ENCODE measurements at regions not wholly inside any gene's neighbourhood (a gene's known extent, or its start where the extent isn't known, plus 50 kb on each side); places are given as distances from the start of the nearest gene placed in this dataset.

GRCh38 chr5:139743001-139743771, 52.4 kb upstream of the PSD2 start:
- ChIA-PET POLR2A (ENCODE audit: unreplicated experiment) (no interaction called here), CTCF (interaction anchor here (0.6 kb wide), 1 partner anchor 24 kb away, joined by 3 read pairs; no protein-coding TSS in a partner anchor)
- Histone ChIP-seq H3K36me3 (ENCODE audit: low read depth) (no peaks in the 10 kb centered on the region), H3K79me2 (ENCODE audit: low read depth) (no peaks in the 10 kb centered on the region), H3K27me3 (ENCODE audit: insufficient read depth, low read depth) (peaks cover 19% of the 10 kb centered on the region), H4K20me1 (ENCODE audit: insufficient read depth) (no peaks in the 10 kb centered on the region), H3K9me2 (ENCODE audit: insufficient read depth) (no peaks in the 10 kb centered on the region), H3K4me2 (no peak overlapping the region), H3K27ac (no peak overlapping the region), H3F3A (ENCODE audit: insufficient read depth, low read depth) (peaks cover 13% of the 10 kb centered on the region; the same call in 1 of the 2 replicates), H3K4me3 (no peak overlapping the region), H3K9me3 (ENCODE audit: insufficient read depth, low read depth) (no peaks in the 10 kb centered on the region), H3K4me1 (replicated peaks; ENCODE audit: insufficient read depth) (peaks cover 27% of the 10 kb centered on the region), H2AFZ (no peak overlapping the region)
- no TSS peak for BruUV-seq (replicated peaks)
- DNase-seq: no peak
- no peak for TF ChIP-seq CTCF (conservative IDR thresholded peaks at IDR 0.05)
- TF ChIP-seq EZH2 (IDR thresholded peaks at IDR 0.05; ENCODE audit: low read depth): no peak
- intact Hi-C loops (cut with micrococcal nuclease; ENCODE audit: unreplicated experiment): no loop called here

DNA sequence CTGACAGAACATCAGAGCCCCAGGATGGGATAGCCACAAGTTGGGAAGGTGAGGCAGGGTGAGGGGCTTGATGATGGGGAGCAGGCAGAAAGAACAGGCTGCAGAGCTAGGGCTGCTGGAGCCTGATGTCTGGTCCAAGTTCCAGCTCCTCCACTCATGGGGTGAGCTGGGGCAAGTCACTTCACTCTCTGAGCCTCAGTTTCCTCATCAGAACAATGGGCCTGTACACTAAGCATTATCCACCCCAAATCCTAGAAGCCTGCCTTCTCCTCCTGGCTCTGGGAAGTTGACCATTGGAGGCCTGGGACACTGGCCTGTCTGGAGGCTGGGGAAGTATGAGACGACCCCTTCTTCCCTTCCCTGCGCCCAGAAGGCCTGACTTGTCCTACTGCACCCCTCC, 51.8 kb upstream of the PSD2 start:
- POLR2A ChIA-PET (ENCODE audit: unreplicated experiment): interaction anchor here (0.6 kb wide), 1 partner anchor 826 kb away, joined by 15 read pairs; no protein-coding TSS in a partner anchor
- Histone ChIP-seq H3K27me3 (ENCODE audit: insufficient read depth, low read depth) (peaks cover 20% of the 10 kb centered on the region), H3K36me3 (ENCODE audit: low read depth) (no peaks in the 10 kb centered on the region), H3K4me1 (replicated peaks; ENCODE audit: insufficient read depth) (peaks cover 27% of the 10 kb centered on the region), H3K79me2 (ENCODE audit: low read depth) (no peaks in the 10 kb centered on the region), H3K4me3 (no peak overlapping the region), H3K9me3 (ENCODE audit: insufficient read depth, low read depth) (no peaks in the 10 kb centered on the region), H4K20me1 (ENCODE audit: insufficient read depth) (no peaks in the 10 kb centered on the region), H3K4me2 (no peak overlapping the region), H2AFZ (no peak overlapping the region), H3K27ac (no peak overlapping the region), H3K9me2 (ENCODE audit: insufficient read depth) (no peaks in the 10 kb centered on the region), H3F3A (ENCODE audit: insufficient read depth, low read depth) (peaks cover 13% of the 10 kb centered on the region; the same call in 1 of the 2 replicates)
- intact Hi-C loops (cut with micrococcal nuclease; ENCODE audit: unreplicated experiment): no loop called here
- no peak for TF ChIP-seq EZH2 (IDR thresholded peaks at IDR 0.05; ENCODE audit: low read depth)
- TF ChIP-seq CTCF (conservative IDR thresholded peaks at IDR 0.05): no peak
- no peak for DNase-seq
- CTCF ChIA-PET: interaction anchor here (0.6 kb wide), 1 partner anchor 300 kb away, joined by 3 read pairs; no protein-coding TSS in a partner anchor
- BruUV-seq (replicated peaks): no TSS peak

DNA sequence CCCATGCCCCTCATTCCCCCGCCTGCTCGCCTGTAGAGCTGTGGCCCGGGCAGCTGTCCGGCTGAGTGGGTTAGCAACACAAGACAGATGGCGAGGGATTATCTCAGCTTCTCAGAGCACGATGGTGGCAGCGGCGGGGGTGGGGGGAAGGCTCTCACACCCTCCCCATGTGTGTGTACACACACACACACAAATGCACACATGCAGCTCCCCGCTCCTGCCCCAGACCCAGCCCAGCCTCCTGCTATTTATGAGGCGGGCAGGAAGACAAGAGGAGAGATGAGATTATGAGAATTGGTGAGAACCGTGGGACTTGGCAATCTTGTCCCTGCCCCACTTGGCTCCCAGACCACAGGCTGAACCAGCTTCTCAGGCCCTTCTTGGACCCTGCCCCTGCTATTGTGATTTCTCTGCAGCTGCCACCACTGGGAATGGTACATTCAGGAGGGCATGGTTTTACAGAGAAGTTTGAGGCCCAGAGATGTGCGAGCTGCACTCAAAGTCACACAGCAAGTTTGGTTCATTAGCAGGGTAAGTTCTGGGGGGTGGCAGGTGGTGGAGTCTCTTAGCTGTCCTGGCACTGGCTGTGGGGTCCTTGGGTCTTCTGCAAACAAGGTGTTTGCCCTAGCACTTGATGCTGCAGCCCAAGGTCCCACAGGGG, 51.0 kb upstream of the PSD2 start:
- Histone ChIP-seq H3K4me1 (replicated peaks; ENCODE audit: insufficient read depth) (peaks cover 27% of the 10 kb centered on the region), H2AFZ (no peak overlapping the region), H3K27ac (0 out of 2 replicates have a peak overlapping the region, but pooled peaks have one; percentile 6), H3K27me3 (ENCODE audit: insufficient read depth, low read depth) (peaks cover 20% of the 10 kb centered on the region), H3K9me2 (ENCODE audit: insufficient read depth) (no peaks in the 10 kb centered on the region), H3K4me3 (no peak overlapping the region), H3F3A (ENCODE audit: insufficient read depth, low read depth) (peaks cover 13% of the 10 kb centered on the region; the same call in 1 of the 2 replicates), H3K9me3 (ENCODE audit: insufficient read depth, low read depth) (no peaks in the 10 kb centered on the region), H3K36me3 (ENCODE audit: low read depth) (no peaks in the 10 kb centered on the region), H4K20me1 (ENCODE audit: insufficient read depth) (no peaks in the 10 kb centered on the region), H3K79me2 (ENCODE audit: low read depth) (no peaks in the 10 kb centered on the region), H3K4me2 (peak overlapping the region; percentile 72)
- ChIA-PET POLR2A (ENCODE audit: unreplicated experiment) (interaction anchor here (0.6 kb wide), 1 partner anchor 827 kb away, joined by 15 read pairs; no protein-coding TSS in a partner anchor), CTCF (interaction anchor here (0.6 kb wide), 1 partner anchor 299 kb away, joined by 3 read pairs; no protein-coding TSS in a partner anchor)
- intact Hi-C loops (cut with micrococcal nuclease; ENCODE audit: unreplicated experiment): no loop called here
- BruUV-seq (replicated peaks): no TSS peak
- no peak for DNase-seq
- TF ChIP-seq CTCF (conservative IDR thresholded peaks at IDR 0.05): no peak
- no peak for TF ChIP-seq EZH2 (IDR thresholded peaks at IDR 0.05; ENCODE audit: low read depth)
